Endodermal cell (in vitro differentiated cells): ENCODE measurements at regions not wholly inside any gene's neighbourhood (a gene's known extent, or its start where the extent isn't known, plus 50 kb on each side); places are given as distances from the start of the nearest gene placed in this dataset.

Source experiments
- DNase-seq: peaks from one replicate; pipeline ENCODE4 v3.0.0-alpha.2; 2017
- H3K27ac ChIP-seq: 2 replicates; pipeline ENCODE4 v1.5.1; 2013; ENCODE audit warnings: mild to moderate bottlenecking, low read depth, low read length, moderate library complexity
- H3K27me3 ChIP-seq: 2 replicates; pipeline ENCODE4 v1.6.1; 2013; ENCODE audit warnings: mild to moderate bottlenecking, low read length, moderate library complexity; ENCODE audit not compliant: insufficient read depth, control insufficient read depth, poor library complexity, severe bottlenecking
- H3K36me3 ChIP-seq: 2 replicates; pipeline ENCODE4 v1.7.0; 2013; ENCODE audit warnings: mild to moderate bottlenecking, low read length, moderate library complexity; ENCODE audit not compliant: control insufficient read depth, insufficient read depth
- H3K4me1 ChIP-seq: one replicate; pipeline ENCODE4 v1.7.0; 2013; ENCODE audit warnings: low read length; ENCODE audit not compliant: control insufficient read depth, insufficient read depth
- H3K4me3 ChIP-seq: 2 replicates; pipeline ENCODE4 v1.5.1; 2013; ENCODE audit warnings: mild to moderate bottlenecking, low read length, moderate library complexity
- H3K9ac ChIP-seq: 2 replicates; pipeline ENCODE4 v1.6.1; 2013; ENCODE audit warnings: mild to moderate bottlenecking, low read length, moderate library complexity; ENCODE audit not compliant: poor library complexity, severe bottlenecking; ENCODE audit errors: extremely low read depth
- H3K9me3 ChIP-seq: 2 replicates; pipeline ENCODE4 v1.6.1; 2013; ENCODE audit warnings: mild to moderate bottlenecking, low read length, moderate library complexity; ENCODE audit not compliant: control insufficient read depth
- H3K27ac Mint-ChIP-seq: 2 replicates; pipeline ENCODE4 v1.8.0; 2020; ENCODE audit warnings: mixed read lengths
- H3K27me3 Mint-ChIP-seq: 2 replicates; pipeline ENCODE4 v1.8.0; 2021; ENCODE audit warnings: mild to moderate bottlenecking, mixed read lengths; ENCODE audit not compliant: insufficient read depth
- H3K36me3 Mint-ChIP-seq: 2 replicates; pipeline ENCODE4 v1.8.0; 2020; ENCODE audit warnings: low read depth, mixed read lengths
- H3K4me1 Mint-ChIP-seq: 2 replicates; pipeline ENCODE4 v1.8.0; 2020; ENCODE audit warnings: mixed read lengths
- H3K4me3 Mint-ChIP-seq: 2 replicates; pipeline ENCODE4 v1.8.0; 2020; ENCODE audit warnings: mild to moderate bottlenecking, moderate library complexity, mixed read lengths
- H3K9me3 Mint-ChIP-seq: 2 replicates; pipeline ENCODE4 v1.8.0; 2020; ENCODE audit warnings: mild to moderate bottlenecking, mixed read lengths
- WGBS, 2 experiments: methylation state at CpG; one replicate each; pipeline versions ENCODE4 v1.1.5 to v1.1.7; 2013; ENCODE audit warnings: missing lambda C conversion rate in 2 of 2, mixed read lengths in 1 of 2; ENCODE audit not compliant: insufficient coverage in 1 of 2, insufficient read length in 1 of 2; 5-methylcytosine and 5-hydroxymethylcytosine counted together
- TF ChIP-seq, protein P1 (sequence below): fragments of 200-600 bp; sonication (generic); conservative IDR thresholded peaks from 2 replicates; pipeline ENCODE4 v1.5.0; 2021; ENCODE audit warnings: antibody characterized with exemption, mild to moderate bottlenecking

- Histone ChIP-seq H3K27ac (no peak overlapping the region), H3K4me1 (peaks cover 3% of the 10 kb centered on the region), H3K9ac (no peak overlapping the region), H3K9me3 (no peaks in the 10 kb centered on the region), H3K27me3 (no peaks in the 10 kb centered on the region), H3K4me3 (no peak overlapping the region), H3K36me3 (no peaks in the 10 kb centered on the region)
- Mint-ChIP-seq H3K4me1 (peaks cover 10% of the 10 kb centered on the region), H3K27ac (no peak overlapping the region), H3K4me3 (no peak overlapping the region), H3K9me3 (no peaks in the 10 kb centered on the region), H3K36me3 (no peaks in the 10 kb centered on the region), H3K27me3 (peaks cover 2% of the 10 kb centered on the region)
- no peak for DNase-seq
- TF ChIP-seq, protein P1, sequence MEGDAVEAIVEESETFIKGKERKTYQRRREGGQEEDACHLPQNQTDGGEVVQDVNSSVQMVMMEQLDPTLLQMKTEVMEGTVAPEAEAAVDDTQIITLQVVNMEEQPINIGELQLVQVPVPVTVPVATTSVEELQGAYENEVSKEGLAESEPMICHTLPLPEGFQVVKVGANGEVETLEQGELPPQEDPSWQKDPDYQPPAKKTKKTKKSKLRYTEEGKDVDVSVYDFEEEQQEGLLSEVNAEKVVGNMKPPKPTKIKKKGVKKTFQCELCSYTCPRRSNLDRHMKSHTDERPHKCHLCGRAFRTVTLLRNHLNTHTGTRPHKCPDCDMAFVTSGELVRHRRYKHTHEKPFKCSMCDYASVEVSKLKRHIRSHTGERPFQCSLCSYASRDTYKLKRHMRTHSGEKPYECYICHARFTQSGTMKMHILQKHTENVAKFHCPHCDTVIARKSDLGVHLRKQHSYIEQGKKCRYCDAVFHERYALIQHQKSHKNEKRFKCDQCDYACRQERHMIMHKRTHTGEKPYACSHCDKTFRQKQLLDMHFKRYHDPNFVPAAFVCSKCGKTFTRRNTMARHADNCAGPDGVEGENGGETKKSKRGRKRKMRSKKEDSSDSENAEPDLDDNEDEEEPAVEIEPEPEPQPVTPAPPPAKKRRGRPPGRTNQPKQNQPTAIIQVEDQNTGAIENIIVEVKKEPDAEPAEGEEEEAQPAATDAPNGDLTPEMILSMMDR: no peak
- 81 to 91% methylated on average over 3 to 12 of the region's 12 CpGs for WGBS, 2 experiments
Measured at GRCh38 chr5:135129307-135129706, 95.3 kb upstream of the PITX1 start.

DNA sequence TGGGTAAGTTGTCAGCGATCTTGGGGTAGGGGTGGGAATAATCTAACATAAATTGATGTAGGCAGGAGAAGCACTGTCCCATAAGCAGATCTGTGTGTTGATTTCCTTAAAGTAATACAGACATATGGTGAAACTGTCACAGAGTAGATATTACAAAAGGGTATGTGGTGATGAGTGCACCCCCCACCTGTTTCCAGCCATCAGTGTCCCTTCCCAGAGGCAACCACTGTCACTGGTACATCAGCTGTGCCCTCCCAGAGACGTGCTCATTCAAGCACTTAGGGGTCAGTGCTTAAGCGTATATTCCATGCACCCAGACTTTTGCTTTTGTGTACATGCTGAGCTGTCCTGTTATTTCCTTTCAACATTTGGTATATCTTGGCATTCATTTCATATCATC is 94.3 kb upstream of the PITX1 start:
- no peak overlapping the region for H3K4me3 ChIP-seq

GRCh38 chr5:135127439-135128240 is 93.6 kb upstream of the PITX1 start:
- no peaks in the 10 kb centered on the region for H3K36me3 Mint-ChIP-seq
- no peaks in the 10 kb centered on the region for H3K36me3 ChIP-seq
- H3K4me1 ChIP-seq: no peaks in the 10 kb centered on the region
- H3K27ac Mint-ChIP-seq: no peak overlapping the region
- 94 to 96% methylated on average over 8 to 11 of the region's 11 CpGs for WGBS, 2 experiments
- H3K27me3 Mint-ChIP-seq: peaks cover 2% of the 10 kb centered on the region
- no peak for DNase-seq
- H3K4me3 ChIP-seq: no peak overlapping the region
- no peaks in the 10 kb centered on the region for H3K27me3 ChIP-seq
- TF ChIP-seq, protein P1: no peak
- peaks cover 10% of the 10 kb centered on the region for H3K4me1 Mint-ChIP-seq
- no peak overlapping the region for H3K9ac ChIP-seq
- no peaks in the 10 kb centered on the region for H3K9me3 Mint-ChIP-seq
- H3K9me3 ChIP-seq: no peaks in the 10 kb centered on the region
- no peak overlapping the region for H3K27ac ChIP-seq
- no peak overlapping the region for H3K4me3 Mint-ChIP-seq

More for the DNA sequence above, 94.3 kb upstream of the PITX1 start:
- H3K9me3 ChIP-seq: no peaks in the 10 kb centered on the region
- no peaks in the 10 kb centered on the region for H3K36me3 ChIP-seq
- no peaks in the 10 kb centered on the region for H3K36me3 Mint-ChIP-seq
- 92 to 100% methylated on average over 2 to 3 of the region's 3 CpGs for WGBS, 2 experiments
- peaks cover 10% of the 10 kb centered on the region for H3K4me1 Mint-ChIP-seq
- no peaks in the 10 kb centered on the region for H3K9me3 Mint-ChIP-seq
- H3K4me3 Mint-ChIP-seq: no peak overlapping the region
- H3K27me3 Mint-ChIP-seq: peaks cover 2% of the 10 kb centered on the region
- H3K27ac Mint-ChIP-seq: no peak overlapping the region
- TF ChIP-seq, protein P1: no peak
- H3K27ac ChIP-seq: no peak overlapping the region
- no peak for DNase-seq
- H3K4me1 ChIP-seq: no peaks in the 10 kb centered on the region
- H3K27me3 ChIP-seq: no peaks in the 10 kb centered on the region
- no peak overlapping the region for H3K9ac ChIP-seq
